Naive thymus-derived CD4-positive, alpha-beta T cell (primary cell): ENCODE measurements at regions not wholly inside any gene's neighbourhood (a gene's known extent, or its start where the extent isn't known, plus 50 kb on each side); places are given as distances from the start of the nearest gene placed in this dataset.

ENCODE experiments used
- ATAC-seq: fragments of 150-1000 bp; cut with Tn5 transposase; 2 replicates; pipeline ENCODE4 v1.10.0; 2021; ENCODE audit warnings: mild to moderate bottlenecking, moderate library complexity
- CTCF ChIA-PET: fragments of 350-600 bp; sonication (Branson Sonifier 250); formaldehyde crosslinking; loops from one replicate; lab custom pipeline; 2021; ENCODE audit warnings: antibody characterized with exemption; lab: Charles Lee
- POLR2A ChIA-PET: fragments of 350-600 bp; sonication (Branson Sonifier 250); formaldehyde crosslinking; loops from one replicate; lab custom pipeline; 2021; ENCODE audit warnings: antibody characterized with exemption, inconsistent platforms; lab: Charles Lee
- DNase-seq, 9 donors: peaks; one replicate each; pipeline versions ENCODE4 v3.0.0 to v3.0.0-alpha.2; 2020 to 2022; ENCODE audit warnings: mixed read lengths in 1 of 9
- H3K27ac ChIP-seq: one replicate; pipeline ENCODE4 v1.7.0; 2013; ENCODE audit warnings: mild to moderate bottlenecking, low read depth, low read length, moderate library complexity
- H3K27me3 ChIP-seq, 2 donors: one replicate each; pipeline ENCODE4 v1.7.0; 2013; ENCODE audit warnings: low read length in 2 of 2, mild to moderate bottlenecking in 2 of 2, moderate library complexity in 2 of 2; ENCODE audit not compliant: control insufficient read depth in 2 of 2, insufficient read depth in 2 of 2
- H3K36me3 ChIP-seq, 3 experiments: 1 replicate in 2 of 3; 2 replicates in 1 of 3; pipeline ENCODE4 v1.7.0; 2013; ENCODE audit warnings: low read length in 3 of 3, mild to moderate bottlenecking in 3 of 3, moderate library complexity in 1 of 3; ENCODE audit not compliant: insufficient read depth in 3 of 3, control insufficient read depth in 2 of 3
- H3K4me1 ChIP-seq, 2 donors: one replicate each; pipeline ENCODE4 v1.7.0; 2013; ENCODE audit warnings: low read length in 2 of 2, mild to moderate bottlenecking in 2 of 2, moderate library complexity in 1 of 2; ENCODE audit not compliant: control insufficient read depth in 2 of 2, insufficient read depth in 2 of 2
- H3K4me3 ChIP-seq: 2 replicates; pipeline ENCODE4 v1.7.0; 2013; ENCODE audit warnings: mild to moderate bottlenecking, low read length
- H3K9me3 ChIP-seq, 3 experiments: 1 replicate in 2 of 3; 2 replicates in 1 of 3; pipeline ENCODE4 v1.7.0; 2013; ENCODE audit warnings: low read length in 3 of 3; ENCODE audit not compliant: control insufficient read depth in 2 of 3
- H3K27ac Mint-ChIP-seq, 9 donors: one replicate each; pipeline ENCODE4 v1.8.0; 2020 to 2022; ENCODE audit warnings: mixed read lengths in 9 of 9, mild to moderate bottlenecking in 8 of 9, moderate library complexity in 5 of 9, inconsistent platforms in 2 of 9
- H3K27me3 Mint-ChIP-seq, 5 donors: one replicate each; pipeline ENCODE4 v1.8.0; 2021 to 2022; ENCODE audit warnings: mixed read lengths in 5 of 5, mild to moderate bottlenecking in 1 of 5
- H3K36me3 Mint-ChIP-seq, 5 donors: one replicate each; pipeline ENCODE4 v1.8.0; 2020 to 2022; ENCODE audit warnings: mixed read lengths in 5 of 5, mild to moderate bottlenecking in 3 of 5, inconsistent platforms in 1 of 5
- H3K4me1 Mint-ChIP-seq, 7 donors: one replicate each; pipeline ENCODE4 v1.8.0; 2020 to 2022; ENCODE audit warnings: mixed read lengths in 7 of 7, mild to moderate bottlenecking in 3 of 7, inconsistent platforms in 1 of 7
- H3K4me3 Mint-ChIP-seq, 10 donors: one replicate each; pipeline ENCODE4 v1.8.0; 2020 to 2022; ENCODE audit warnings: mild to moderate bottlenecking in 10 of 10, mixed read lengths in 10 of 10, moderate library complexity in 6 of 10, inconsistent platforms in 2 of 10
- H3K9me3 Mint-ChIP-seq, 11 donors: one replicate each; pipeline ENCODE4 v1.8.0; 2020 to 2022; ENCODE audit warnings: mixed read lengths in 11 of 11, mild to moderate bottlenecking in 4 of 11, inconsistent platforms in 1 of 11, moderate library complexity in 1 of 11
- intact Hi-C, 2 donors: fragments of 100-400 bp; cut with micrococcal nuclease; formaldehyde crosslinking; loops; one replicate each; pipeline ENCODE4 v1.15.1; 2023

GRCh38 chr2:71889759-71890684 is 257.6 kb downstream of the CYP26B1 start:
- intact Hi-C loops = no loop called here
- Mint-ChIP-seq H3K4me1 (no peaks in the 10 kb centered on the region), H3K9me3 (peaks cover 0 to 7% (median 0%) of the 10 kb centered on the region in 11 donors), H3K27me3 (peaks cover 0 to 15% (median 5%) of the 10 kb centered on the region in 5 donors), H3K36me3 (no peaks in the 10 kb centered on the region), H3K4me3 (no peak overlapping the region), H3K27ac (no peak overlapping the region)
- Histone ChIP-seq H3K4me1 (no peaks in the 10 kb centered on the region), H3K27ac (no peak overlapping the region), H3K4me3 (no peak overlapping the region), H3K27me3 (no peaks in the 10 kb centered on the region), H3K36me3 (no peaks in the 10 kb centered on the region), H3K9me3 (no peaks in the 10 kb centered on the region)
- CTCF ChIA-PET = no interaction called here
- ATAC-seq (no peak), DNase-seq (no peak)
- POLR2A ChIA-PET = no interaction called here

- intact Hi-C loops = no loop called here
- H3K36me3 Mint-ChIP-seq = no peaks in the 10 kb centered on the region
- ATAC-seq (no peak), DNase-seq (no peak)
- H3K27ac Mint-ChIP-seq = no peak overlapping the region
- H3K4me1 ChIP-seq = no peaks in the 10 kb centered on the region
- no peaks in the 10 kb centered on the region for H3K36me3 ChIP-seq
- H3K4me3 Mint-ChIP-seq = no peak overlapping the region
- H3K27me3 Mint-ChIP-seq = peaks cover 0 to 19% (median 7%) of the 10 kb centered on the region in 5 donors
- ChIA-PET CTCF (no interaction called here), POLR2A (no interaction called here)
- no peak overlapping the region for H3K27ac ChIP-seq
- no peak overlapping the region for H3K4me3 ChIP-seq
- H3K9me3 Mint-ChIP-seq = peaks cover 0 to 7% (median 0%) of the 10 kb centered on the region in 11 donors
- no peaks in the 10 kb centered on the region for H3K4me1 Mint-ChIP-seq
- no peaks in the 10 kb centered on the region for H3K27me3 ChIP-seq
- no peaks in the 10 kb centered on the region for H3K9me3 ChIP-seq
These were observed 258.8 kb downstream of the CYP26B1 start for GRCh38 chr2:71888751-71889445.

- no peak overlapping the region for H3K4me3 ChIP-seq
- H3K27ac ChIP-seq = no peak overlapping the region
- Mint-ChIP-seq H3K4me1 (peaks cover 0 to 5% (median 0%) of the 10 kb centered on the region in 7 donors), H3K36me3 (no peaks in the 10 kb centered on the region), H3K9me3 (peaks cover 0 to 7% (median 0%) of the 10 kb centered on the region in 11 donors), H3K27ac (no peak overlapping the region), H3K27me3 (peaks cover 0 to 24% (median 10%) of the 10 kb centered on the region in 5 donors), H3K4me3 (no peak overlapping the region)
- no peak for DNase-seq
- H3K27me3 ChIP-seq = no peaks in the 10 kb centered on the region
- ChIA-PET CTCF (no interaction called here), POLR2A (no interaction called here)
- intact Hi-C loops = no loop called here
- no peaks in the 10 kb centered on the region for H3K4me1 ChIP-seq
- ATAC-seq = no peak
- no peaks in the 10 kb centered on the region for H3K9me3 ChIP-seq
- no peaks in the 10 kb centered on the region for H3K36me3 ChIP-seq
These were observed 260.5 kb downstream of the CYP26B1 start for GRCh38 chr2:71887196-71887595.

- ChIA-PET POLR2A (no interaction called here), CTCF (no interaction called here)
- Histone ChIP-seq H3K27ac (no peak overlapping the region), H3K27me3 (no peaks in the 10 kb centered on the region), H3K4me3 (no peak overlapping the region), H3K9me3 (no peaks in the 10 kb centered on the region), H3K4me1 (no peaks in the 10 kb centered on the region), H3K36me3 (no peaks in the 10 kb centered on the region)
- H3K27me3 Mint-ChIP-seq = peaks cover 0 to 25% (median 10%) of the 10 kb centered on the region in 5 donors
- peaks cover 0 to 5% (median 0%) of the 10 kb centered on the region in 7 donors for H3K4me1 Mint-ChIP-seq
- ATAC-seq = no peak
- DNase-seq = no peak
- no peak overlapping the region for H3K27ac Mint-ChIP-seq
- H3K4me3 Mint-ChIP-seq = no peak overlapping the region
- peaks cover 0 to 7% (median 0%) of the 10 kb centered on the region in 11 donors for H3K9me3 Mint-ChIP-seq
- H3K36me3 Mint-ChIP-seq = no peaks in the 10 kb centered on the region
- intact Hi-C loops = no loop called here
These were observed 261.4 kb downstream of the CYP26B1 start for GRCh38 chr2:71886241-71886640.

- CTCF ChIA-PET = no interaction called here
These were observed 263.2 kb downstream of the CYP26B1 start for GRCh38 chr2:71884303-71885042.

GRCh38 chr2:71882949-71883472 is 264.7 kb downstream of the CYP26B1 start:
- Histone ChIP-seq H3K9me3 (no peaks in the 10 kb centered on the region), H3K27me3 (no peaks in the 10 kb centered on the region), H3K36me3 (no peaks in the 10 kb centered on the region), H3K4me1 (no peaks in the 10 kb centered on the region), H3K4me3 (no peak overlapping the region), H3K27ac (no peak overlapping the region)
- Mint-ChIP-seq H3K36me3 (no peaks in the 10 kb centered on the region), H3K27me3 (peaks cover 0 to 29% (median 4%) of the 10 kb centered on the region in 5 donors), H3K4me1 (peaks cover 0 to 5% (median 0%) of the 10 kb centered on the region in 7 donors), H3K27ac (no peak overlapping the region), H3K9me3 (peaks cover 0 to 7% (median 0%) of the 10 kb centered on the region in 11 donors), H3K4me3 (no peak overlapping the region)
- DNase-seq = peak in 1 of 9 donors; percentile 3
- peak; percentile 43 for ATAC-seq
- POLR2A ChIA-PET = no interaction called here
- intact Hi-C loops = no loop called here
- CTCF ChIA-PET = no interaction called here

More at GRCh38 chr2:71884303-71885042, 263.2 kb downstream of the CYP26B1 start:
- Mint-ChIP-seq H3K9me3 (peaks cover 0 to 7% (median 0%) of the 10 kb centered on the region in 11 donors), H3K36me3 (no peaks in the 10 kb centered on the region), H3K4me1 (peaks cover 0 to 5% (median 0%) of the 10 kb centered on the region in 7 donors), H3K4me3 (no peak overlapping the region), H3K27ac (no peak overlapping the region), H3K27me3 (peaks cover 0 to 25% (median 10%) of the 10 kb centered on the region in 5 donors)
- intact Hi-C loops = no loop called here
- Histone ChIP-seq H3K27ac (no peak overlapping the region), H3K9me3 (no peaks in the 10 kb centered on the region), H3K4me3 (no peak overlapping the region), H3K27me3 (no peaks in the 10 kb centered on the region), H3K36me3 (no peaks in the 10 kb centered on the region), H3K4me1 (no peaks in the 10 kb centered on the region)
- ATAC-seq = no peak
- POLR2A ChIA-PET = no interaction called here
- no peak for DNase-seq
